Heart left ventricle (tissue), 13 donors: ENCODE measurements at regions not wholly inside any gene's neighbourhood (a gene's known extent, or its start where the extent isn't known, plus 50 kb on each side); places are given as distances from the start of the nearest gene placed in this dataset.

Experiments
- CTCF ChIP-seq, 12 donors: fragments of 200-600 bp; sonication (generic) in 4 of 12; IDR thresholded peaks; one replicate each; pipeline versions ENCODE4 v1.5.0 to v1.8.0; 2018 to 2022; ENCODE audit warnings: antibody characterized with exemption in 12 of 12, mild to moderate bottlenecking in 5 of 12
- POLR2A ChIP-seq, 2 donors: fragments of 450-650 bp; IDR thresholded peaks; one replicate each; pipeline ENCODE4 v1.6.1; 2017; ENCODE audit warnings: antibody characterized with exemption in 2 of 2, mild to moderate bottlenecking in 2 of 2, moderate library complexity in 2 of 2
- donor health status: ischemic (EF 13 %, LVEDD 7.1; RV severe dilation, severe dysfunction).
- donor health status: DM: no; HTN: yes; CAD: no.
- donor health status: DM: no; HTN: no; CAD: no.
- donor health status: ischemic (EF 25% LVEDD 6.9; RV normal size, moderate dysfunction).
- donor health status: ischemic (EF 25% LVEDD 5.7; RV mildly dilated, moderate dysfunction).
- donor health status: ischemic (EF 35%, LVEDD 5.7; RV mildly dilated, moderate dysfunction).
- donor health status: nonischemic (EF 11% LVEDD 7.7; RV severe dilation, severe dysfunction).
- donor health status: DM: yes; HTN: yes; CAD: no.
- donor health status: PGD.
- donor health status: ischemic (EF 29% LVEDD 5.4; RV normal size, mild dysfunction).
- donor health status: nonischemic (EF 23%, LVEDD 6.1; RV moderate dilation, normal function).

- no peak for TF ChIP-seq POLR2A (IDR thresholded peaks at IDR 0.05)
- TF ChIP-seq CTCF (IDR thresholded peaks at IDR 0.05): no peak
Observed at GRCh38 chr15:35618260-35619188, 72.6 kb upstream of the DPH6 start.
